ENCODE measurements at regions not wholly inside any gene's neighbourhood (a gene's known extent, or its start where the extent isn't known, plus 50 kb on each side); places are given as distances from the start of the nearest gene placed in this dataset.

DNA sequence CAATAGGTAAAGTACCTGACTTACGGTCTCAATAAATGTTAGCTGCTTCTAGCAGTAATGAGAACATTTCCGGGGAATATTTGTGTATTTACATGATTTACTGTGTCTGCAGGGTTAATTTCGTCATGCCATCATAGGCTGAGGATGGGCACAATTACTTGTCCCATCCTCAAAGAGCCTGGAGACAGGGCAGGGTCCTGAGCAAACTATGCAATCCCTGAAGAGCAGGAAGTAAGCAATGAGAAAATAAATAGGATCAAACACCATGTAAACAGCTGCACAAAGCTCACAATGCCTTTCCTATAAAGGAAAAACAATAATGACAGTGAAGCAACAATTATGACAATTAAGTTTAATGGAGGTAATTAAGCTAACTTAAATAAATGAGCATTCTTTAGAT, 114.6 kb upstream of the FOXQ1 start:
- TF ChIP-seq, protein P1, sequence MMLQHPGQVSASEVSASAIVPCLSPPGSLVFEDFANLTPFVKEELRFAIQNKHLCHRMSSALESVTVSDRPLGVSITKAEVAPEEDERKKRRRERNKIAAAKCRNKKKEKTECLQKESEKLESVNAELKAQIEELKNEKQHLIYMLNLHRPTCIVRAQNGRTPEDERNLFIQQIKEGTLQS (CRISPR knock-in tag; conservative IDR thresholded peaks at IDR 0.05): no peak
- TF ChIP-seq ATF2 (CRISPR knock-in tag; IDR thresholded peaks at IDR 0.05; ENCODE audit: borderline replicate concordance, low read depth): no peak
- no peak for TF ChIP-seq ZNF416 (CRISPR knock-in tag; IDR thresholded peaks at IDR 0.05)
- TF ChIP-seq CREB1 (CRISPR knock-in tag; IDR thresholded peaks at IDR 0.05): no peak
- TF ChIP-seq ETV6 (CRISPR knock-in tag; IDR thresholded peaks at IDR 0.05): no peak
- no peak for TF ChIP-seq MYBL2 (CRISPR knock-in tag; IDR thresholded peaks at IDR 0.05)
- no peak for TF ChIP-seq CREM (CRISPR knock-in tag; IDR thresholded peaks at IDR 0.05)
